Naive B cell (primary cell): ENCODE measurements at regions not wholly inside any gene's neighbourhood (a gene's known extent, or its start where the extent isn't known, plus 50 kb on each side); places are given as distances from the start of the nearest gene placed in this dataset.

Experiments used
- ATAC-seq, 2 donors: fragments of 150-1000 bp; cut with Tn5 transposase; 2 replicates each; pipeline ENCODE4 v1.10.0; 2021; ENCODE audit warnings: low read depth in 2 of 2, mild to moderate bottlenecking in 2 of 2, moderate library complexity in 2 of 2
- DNase-seq: peaks from one replicate; pipeline ENCODE4 v3.0.0; 2022
- H3K27ac Mint-ChIP-seq, 6 donors: one replicate each; pipeline ENCODE4 v1.8.0; 2020 to 2022; ENCODE audit warnings: mild to moderate bottlenecking in 6 of 6, mixed read lengths in 6 of 6, moderate library complexity in 5 of 6, inconsistent platforms in 2 of 6
- H3K27me3 Mint-ChIP-seq, 3 donors: one replicate each; pipeline ENCODE4 v1.8.0; 2021 to 2022; ENCODE audit warnings: mixed read lengths in 3 of 3, mild to moderate bottlenecking in 1 of 3
- H3K36me3 Mint-ChIP-seq, 2 donors: one replicate each; pipeline ENCODE4 v1.8.0; 2020 to 2022; ENCODE audit warnings: mixed read lengths in 2 of 2, inconsistent platforms in 1 of 2, mild to moderate bottlenecking in 1 of 2
- H3K4me1 Mint-ChIP-seq, 3 donors: one replicate each; pipeline ENCODE4 v1.8.0; 2020 to 2022; ENCODE audit warnings: mixed read lengths in 3 of 3, inconsistent platforms in 1 of 3, mild to moderate bottlenecking in 1 of 3, moderate library complexity in 1 of 3
- H3K4me3 Mint-ChIP-seq, 8 donors: one replicate each; pipeline ENCODE4 v1.8.0; 2020 to 2022; ENCODE audit warnings: mild to moderate bottlenecking in 8 of 8, mixed read lengths in 8 of 8, moderate library complexity in 8 of 8, inconsistent platforms in 2 of 8
- H3K9me3 Mint-ChIP-seq, 7 donors: one replicate each; pipeline ENCODE4 v1.8.0; 2020 to 2022; ENCODE audit warnings: mixed read lengths in 7 of 7, mild to moderate bottlenecking in 5 of 7, inconsistent platforms in 2 of 7, moderate library complexity in 1 of 7

DNA sequence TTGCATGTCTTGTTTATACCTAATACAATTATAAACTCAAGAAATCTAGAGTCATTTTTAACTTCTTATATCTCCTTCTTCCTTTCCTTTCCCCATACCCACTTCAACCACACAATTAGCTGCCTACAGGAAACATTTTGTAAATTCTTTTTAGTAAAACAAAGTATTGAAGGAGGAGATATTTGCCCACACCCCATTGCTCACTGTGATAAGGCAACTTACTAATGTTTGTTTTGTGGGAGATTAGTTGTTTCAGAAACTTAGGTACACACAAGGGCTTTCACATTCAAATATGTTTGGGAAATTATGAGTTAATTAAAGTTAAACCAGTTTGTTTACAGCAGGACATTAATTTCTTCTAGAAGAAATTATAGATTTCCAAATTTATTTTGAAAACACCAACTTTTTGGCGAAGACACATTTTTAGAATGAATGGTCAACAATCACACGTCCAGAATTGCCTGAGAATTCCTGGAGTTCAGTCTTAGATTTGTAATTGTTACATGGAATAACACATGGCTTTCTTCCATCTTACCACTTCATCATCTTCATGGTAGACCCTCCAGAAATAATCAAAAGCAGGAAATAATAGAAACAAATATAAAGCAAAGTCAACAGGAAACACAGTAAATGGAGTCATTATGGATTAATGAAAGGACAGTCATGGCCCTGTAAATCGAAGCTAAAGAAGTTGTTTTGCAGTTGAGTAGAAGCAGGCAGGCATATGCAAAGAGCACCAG, 62.5 kb upstream of the RAB27B start:
- Mint-ChIP-seq H3K4me3 (no peak overlapping the region), H3K4me1 (no peaks in the 10 kb centered on the region), H3K9me3 (peaks cover 0 to 2% (median 0%) of the 10 kb centered on the region in 7 donors), H3K27me3 (peaks cover 6 to 22% (median 18%) of the 10 kb centered on the region in 3 donors), H3K27ac (no peak overlapping the region), H3K36me3 (no peaks in the 10 kb centered on the region)
- ATAC-seq (no peak), DNase-seq (no peak)

- no peaks in the 10 kb centered on the region for H3K36me3 Mint-ChIP-seq
- no peak overlapping the region for H3K4me3 Mint-ChIP-seq
- peaks cover 0 to 2% (median 0%) of the 10 kb centered on the region in 7 donors for H3K9me3 Mint-ChIP-seq
- ATAC-seq, result no peak
- H3K27ac Mint-ChIP-seq, result no peak overlapping the region
- DNase-seq, result no peak
- peaks cover 6 to 22% (median 18%) of the 10 kb centered on the region in 3 donors for H3K27me3 Mint-ChIP-seq
- no peaks in the 10 kb centered on the region for H3K4me1 Mint-ChIP-seq
Measured at GRCh38 chr18:54766634-54767033, 61.6 kb upstream of the RAB27B start.

GRCh38 chr18:54767098-54767497, 61.2 kb upstream of the RAB27B start:
- no peak for ATAC-seq

GRCh38 chr18:54769526-54770464, 58.5 kb upstream of the RAB27B start:
- Mint-ChIP-seq H3K4me3 (no peak overlapping the region), H3K9me3 (peaks cover 0 to 2% (median 0%) of the 10 kb centered on the region in 7 donors), H3K27me3 (peaks cover 0 to 17% (median 4%) of the 10 kb centered on the region in 3 donors), H3K27ac (no peak overlapping the region), H3K36me3 (no peaks in the 10 kb centered on the region), H3K4me1 (no peaks in the 10 kb centered on the region)
- DNase-seq, result no peak
- ATAC-seq, result no peak

More at GRCh38 chr18:54767098-54767497, 61.2 kb upstream of the RAB27B start:
- peaks cover 0 to 2% (median 0%) of the 10 kb centered on the region in 7 donors for H3K9me3 Mint-ChIP-seq
- H3K27ac Mint-ChIP-seq, result no peak overlapping the region
- no peak overlapping the region for H3K4me3 Mint-ChIP-seq
- H3K36me3 Mint-ChIP-seq, result no peaks in the 10 kb centered on the region
- peaks cover 6 to 22% (median 18%) of the 10 kb centered on the region in 3 donors for H3K27me3 Mint-ChIP-seq
- no peak for DNase-seq
- no peaks in the 10 kb centered on the region for H3K4me1 Mint-ChIP-seq

GRCh38 chr18:54772056-54772455, 56.2 kb upstream of the RAB27B start:
- no peak overlapping the region for H3K27ac Mint-ChIP-seq

DNA sequence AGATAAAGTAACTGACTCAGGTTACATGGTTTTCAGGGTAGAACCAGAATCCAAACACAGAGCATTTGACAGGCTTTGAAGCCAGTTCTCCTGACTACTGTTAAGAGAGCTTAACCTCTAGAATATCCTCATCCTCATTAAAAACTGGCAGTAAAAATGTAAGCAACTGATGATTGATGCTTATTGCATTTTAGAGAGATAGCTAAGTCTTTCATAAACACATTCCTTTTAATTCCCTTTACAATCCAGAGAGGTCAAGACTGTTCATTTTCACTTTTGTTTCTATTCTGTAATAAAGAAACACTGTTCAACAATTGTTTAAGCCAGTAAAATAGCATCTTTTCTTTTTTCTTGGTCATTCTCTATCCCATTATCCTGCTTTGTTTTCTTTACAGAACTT, 53.9 kb upstream of the RAB27B start:
- Mint-ChIP-seq H3K4me3 (no peak overlapping the region), H3K4me1 (no peaks in the 10 kb centered on the region), H3K27ac (no peak overlapping the region), H3K27me3 (no peaks in the 10 kb centered on the region), H3K9me3 (no peaks in the 10 kb centered on the region), H3K36me3 (no peaks in the 10 kb centered on the region)
- ATAC-seq (no peak), DNase-seq (no peak)

More at GRCh38 chr18:54772056-54772455, 56.2 kb upstream of the RAB27B start:
- ATAC-seq, result no peak
- DNase-seq, result no peak
- peaks cover 0 to 9% (median 2%) of the 10 kb centered on the region in 3 donors for H3K27me3 Mint-ChIP-seq
- H3K9me3 Mint-ChIP-seq, result peaks cover 0 to 2% (median 0%) of the 10 kb centered on the region in 7 donors
- no peaks in the 10 kb centered on the region for H3K4me1 Mint-ChIP-seq
- H3K36me3 Mint-ChIP-seq, result no peaks in the 10 kb centered on the region
- H3K4me3 Mint-ChIP-seq, result no peak overlapping the region

- Mint-ChIP-seq H3K9me3 (no peaks in the 10 kb centered on the region), H3K4me3 (no peak overlapping the region), H3K27ac (no peak overlapping the region), H3K4me1 (no peaks in the 10 kb centered on the region), H3K27me3 (peaks cover 0 to 6% (median 0%) of the 10 kb centered on the region in 3 donors), H3K36me3 (no peaks in the 10 kb centered on the region)
- ATAC-seq, result no peak
- no peak for DNase-seq
Measured at GRCh38 chr18:54774981-54775665, 53.2 kb upstream of the RAB27B start.

DNA sequence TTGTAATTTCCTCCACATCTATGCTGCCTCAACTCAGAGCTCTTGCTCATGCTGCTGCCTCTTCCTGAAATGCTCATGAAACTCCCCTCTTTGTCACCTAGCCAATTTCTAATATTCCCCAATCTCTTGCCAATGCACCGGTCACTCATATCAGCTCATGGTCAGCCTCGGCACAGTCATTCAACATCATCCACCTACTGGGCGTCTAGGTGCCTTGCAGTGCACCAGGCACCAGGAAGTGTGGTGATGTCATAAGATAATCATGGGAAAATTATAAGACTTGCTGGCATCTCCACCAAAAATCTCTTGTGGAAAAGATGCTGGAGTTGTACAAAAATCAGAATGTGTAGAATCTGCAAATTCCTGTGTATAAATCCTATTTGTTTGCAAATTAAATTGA, 52.6 kb upstream of the RAB27B start:
- H3K9me3 Mint-ChIP-seq, result peaks cover 0 to 2% (median 0%) of the 10 kb centered on the region in 7 donors
- no peaks in the 10 kb centered on the region for H3K4me1 Mint-ChIP-seq
- peaks cover 0 to 11% (median 0%) of the 10 kb centered on the region in 3 donors for H3K27me3 Mint-ChIP-seq
- H3K36me3 Mint-ChIP-seq, result no peaks in the 10 kb centered on the region
- no peak overlapping the region for H3K27ac Mint-ChIP-seq
- DNase-seq, result no peak
- no peak for ATAC-seq
- no peak overlapping the region for H3K4me3 Mint-ChIP-seq

DNA sequence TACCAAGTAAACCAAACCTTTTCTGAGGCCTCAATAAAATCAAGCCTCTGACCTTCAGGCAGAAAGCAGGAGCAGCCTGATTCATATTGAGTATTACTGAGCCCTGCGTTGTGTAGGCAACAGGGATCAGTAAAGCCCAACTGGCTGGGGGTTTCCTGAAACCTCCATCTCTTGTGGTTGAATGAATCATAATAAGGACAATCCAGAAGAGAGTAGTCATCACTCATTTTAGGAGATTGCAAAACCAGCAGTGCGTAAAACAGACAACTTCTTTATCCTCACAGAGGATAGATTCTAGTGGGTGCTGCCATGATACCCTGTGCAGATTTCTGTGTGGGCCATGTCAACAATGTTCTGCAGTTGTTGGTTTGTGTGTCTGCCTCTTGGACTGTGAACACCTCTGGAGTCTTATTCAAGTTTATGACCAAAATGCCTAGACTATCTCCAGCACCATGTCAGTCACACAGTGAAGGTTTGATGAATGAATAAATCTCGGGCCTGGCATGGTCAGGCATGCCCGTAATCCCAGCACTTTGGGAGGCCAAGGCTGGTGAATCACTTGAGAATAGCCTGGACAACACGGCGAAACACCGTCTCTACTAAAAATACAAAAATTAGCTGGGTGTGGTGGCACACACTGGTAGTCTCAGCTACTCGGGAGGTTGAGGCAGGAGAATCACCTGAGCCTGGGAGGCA, 51.8 kb upstream of the RAB27B start:
- Mint-ChIP-seq H3K4me3 (no peak overlapping the region), H3K4me1 (no peaks in the 10 kb centered on the region), H3K9me3 (peaks cover 0 to 2% (median 0%) of the 10 kb centered on the region in 7 donors), H3K27ac (no peak overlapping the region), H3K27me3 (peaks cover 0 to 11% (median 0%) of the 10 kb centered on the region in 3 donors), H3K36me3 (no peaks in the 10 kb centered on the region)
- ATAC-seq (no peak), DNase-seq (no peak)

- Mint-ChIP-seq H3K27ac (no peak overlapping the region), H3K4me1 (no peaks in the 10 kb centered on the region), H3K4me3 (no peak overlapping the region), H3K27me3 (peaks cover 0 to 11% (median 3%) of the 10 kb centered on the region in 3 donors), H3K36me3 (no peaks in the 10 kb centered on the region), H3K9me3 (peaks cover 0 to 2% (median 0%) of the 10 kb centered on the region in 7 donors)
- DNase-seq, result no peak
- no peak for ATAC-seq
Measured at GRCh38 chr18:54777118-54777791, 51.0 kb upstream of the RAB27B start.

GRCh38 chr18:54777989-54778388, 50.3 kb upstream of the RAB27B start:
- ATAC-seq, result no peak
- Mint-ChIP-seq H3K4me3 (no peak overlapping the region), H3K27ac (no peak overlapping the region)

More at GRCh38 chr18:54777989-54778388, 50.3 kb upstream of the RAB27B start:
- no peak for DNase-seq
- Mint-ChIP-seq H3K27me3 (peaks cover 0 to 11% (median 4%) of the 10 kb centered on the region in 3 donors), H3K9me3 (peaks cover 0 to 2% (median 0%) of the 10 kb centered on the region in 7 donors), H3K4me1 (no peaks in the 10 kb centered on the region), H3K36me3 (no peaks in the 10 kb centered on the region)
